LHCN-M2 (cell line): ENCODE measurements at regions not wholly inside any gene's neighbourhood (a gene's known extent, or its start where the extent isn't known, plus 50 kb on each side); places are given as distances from the start of the nearest gene placed in this dataset.

Source experiments
- DNase-seq: peaks from one replicate; pipeline ENCODE4 v3.0.0-alpha.2; 2012; ENCODE audit warnings: low read depth

DNA sequence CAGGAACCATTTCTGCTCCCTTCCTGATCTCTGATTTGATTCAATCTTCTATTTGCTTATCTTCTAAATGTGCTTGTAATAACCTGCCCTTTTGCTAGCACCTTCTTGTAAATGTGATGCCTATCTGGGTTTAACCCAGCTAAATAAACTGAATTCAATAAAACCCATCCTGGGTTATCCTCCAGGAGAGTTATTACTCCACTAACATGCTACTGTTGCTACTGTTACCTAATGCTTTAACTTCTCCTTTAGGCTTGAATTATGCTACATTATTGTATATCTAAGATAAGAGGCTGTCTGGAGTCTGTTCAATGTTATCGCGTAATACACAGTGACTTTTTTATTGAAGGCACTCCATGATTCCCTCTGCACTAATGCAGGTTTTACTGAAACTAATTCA, 206.5 kb upstream of the CTAGE1 start:
- DNase-seq = no peak

DNA sequence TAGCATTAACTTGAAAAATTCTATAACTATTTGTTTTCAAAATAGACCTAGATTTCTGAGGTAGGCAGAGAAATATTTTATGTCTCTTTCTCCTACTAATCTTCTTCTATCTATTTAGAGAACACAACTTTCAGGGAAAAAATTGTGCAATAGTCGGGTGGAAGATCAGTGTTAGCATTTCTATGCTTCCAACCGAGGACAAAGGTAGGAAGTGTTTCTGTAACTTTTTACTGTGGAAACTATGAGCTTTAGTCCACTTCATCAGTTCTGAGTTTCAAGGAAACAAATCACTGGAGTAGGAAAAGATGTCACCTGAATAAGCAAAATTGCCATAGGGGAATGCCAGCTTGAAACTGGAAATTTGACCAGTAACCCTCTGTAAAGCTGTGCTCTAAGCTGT, 207.7 kb upstream of the CTAGE1 start:
- no peak for DNase-seq

- DNase-seq = no peak
Observed at GRCh38 chr18:22626771-22627170, 209.1 kb upstream of the CTAGE1 start.

- DNase-seq = no peak
Observed at GRCh38 chr18:22627506-22627905, 209.8 kb upstream of the CTAGE1 start.

- no peak for DNase-seq
Observed at GRCh38 chr18:22628795-22629510, 211.2 kb upstream of the CTAGE1 start.

DNA sequence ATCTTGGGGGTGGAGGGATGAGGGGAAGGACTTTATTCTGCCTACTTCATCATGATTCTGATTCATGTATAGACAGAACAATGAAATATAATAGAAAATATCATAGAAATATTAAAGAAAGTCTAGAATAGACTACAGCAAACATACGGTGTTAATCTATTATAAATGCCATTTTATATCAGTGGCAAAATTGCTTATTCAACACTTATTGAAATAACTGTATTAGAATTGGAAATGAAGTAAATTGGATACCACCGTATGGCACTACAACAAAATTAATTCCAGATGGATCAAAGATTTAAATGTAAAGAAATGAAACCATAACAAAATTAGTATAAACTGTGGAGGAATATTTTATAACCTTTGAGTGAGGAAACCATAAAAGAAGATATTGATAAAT, 213.3 kb upstream of the CTAGE1 start:
- DNase-seq = no peak

- no peak for DNase-seq
Observed at GRCh38 chr18:22632191-22632590, 214.5 kb upstream of the CTAGE1 start.

GRCh38 chr18:22634464-22634863, 216.7 kb upstream of the CTAGE1 start:
- DNase-seq = no peak

GRCh38 chr18:22637787-22638186, 220.1 kb upstream of the CTAGE1 start:
- DNase-seq = peak; percentile 26

- peak; percentile 26 for DNase-seq
Observed at GRCh38 chr18:22639026-22639463, 221.3 kb upstream of the CTAGE1 start.

DNA sequence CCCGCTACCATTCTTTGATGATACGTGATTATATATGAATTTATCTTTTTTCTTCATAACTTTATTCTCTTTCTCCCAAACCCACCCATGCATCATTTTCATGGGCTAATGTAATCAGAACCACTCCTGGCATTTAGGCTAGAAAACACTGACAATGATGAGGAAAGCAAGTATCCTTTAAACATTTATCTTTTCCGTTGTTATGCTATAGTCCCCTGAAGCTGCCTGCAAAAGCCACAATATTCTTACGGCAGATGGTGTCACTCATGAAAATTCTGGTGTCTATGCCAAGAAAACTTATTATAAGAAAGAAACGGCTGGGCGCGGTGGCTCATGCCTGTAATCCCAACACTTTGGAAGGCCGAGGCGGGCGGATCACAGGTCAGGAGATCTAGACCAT, 221.8 kb upstream of the CTAGE1 start:
- no peak for DNase-seq

GRCh38 chr18:22640281-22640842, 222.6 kb upstream of the CTAGE1 start:
- DNase-seq = peak; percentile 5

DNA sequence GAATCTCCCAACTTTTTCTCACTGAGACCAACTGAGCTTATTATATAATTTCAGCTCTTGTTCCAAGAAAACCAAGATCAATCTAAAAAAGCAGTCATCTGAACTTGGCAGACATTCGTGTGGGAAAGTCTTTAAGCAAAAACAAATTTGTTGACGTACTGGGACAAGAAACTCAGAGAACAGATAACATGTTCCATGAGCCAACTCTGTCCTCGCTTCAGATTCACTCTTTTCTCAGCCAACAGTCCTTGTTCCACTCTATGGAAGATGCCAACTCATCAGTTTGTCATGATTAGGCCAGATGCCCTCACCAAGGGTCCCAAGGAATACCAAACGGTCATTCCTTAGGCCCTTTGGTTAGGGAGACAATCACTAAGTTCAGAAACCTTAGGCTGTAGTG, 224.2 kb upstream of the CTAGE1 start:
- DNase-seq = no peak

DNA sequence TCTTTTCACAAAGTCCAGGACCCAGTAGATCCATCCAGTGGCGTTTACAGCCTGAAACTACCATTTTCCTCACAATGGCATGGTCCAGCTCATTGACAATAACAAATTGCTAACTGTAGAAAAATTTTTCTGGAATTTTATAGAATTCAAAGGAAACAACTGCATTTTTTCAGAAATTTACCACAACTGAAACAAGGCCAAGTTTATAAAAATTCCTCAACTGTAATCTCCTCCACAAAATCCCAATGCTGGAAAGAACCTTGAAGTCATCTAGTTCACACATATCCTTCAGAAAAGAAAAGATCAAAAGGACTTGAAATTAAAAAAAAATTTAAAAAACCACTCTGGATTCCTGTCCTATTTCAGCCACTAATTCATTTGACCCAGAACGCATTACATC, 226.0 kb upstream of the CTAGE1 start:
- DNase-seq = no peak

DNA sequence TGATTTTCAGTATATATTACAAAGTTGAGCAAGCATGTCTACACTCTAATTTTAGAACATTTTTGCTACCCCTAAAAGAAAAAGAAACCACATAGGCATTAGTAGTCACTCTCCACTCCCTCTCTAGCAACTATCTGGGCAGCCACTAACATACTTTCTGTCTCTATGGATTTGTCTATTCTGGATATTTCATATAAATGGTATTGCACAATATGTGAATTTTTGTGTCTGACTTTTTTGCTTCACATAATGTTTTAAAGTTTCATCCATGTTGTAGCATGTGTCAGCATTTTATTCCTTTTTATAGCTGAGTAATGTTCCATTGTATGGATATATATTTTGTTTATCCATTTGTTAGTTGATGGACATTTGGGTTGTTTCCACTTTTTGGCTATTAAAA, 232.5 kb upstream of the CTAGE1 start:
- no peak for DNase-seq

GRCh38 chr18:22657619-22658018, 239.9 kb upstream of the CTAGE1 start:
- DNase-seq = no peak

DNA sequence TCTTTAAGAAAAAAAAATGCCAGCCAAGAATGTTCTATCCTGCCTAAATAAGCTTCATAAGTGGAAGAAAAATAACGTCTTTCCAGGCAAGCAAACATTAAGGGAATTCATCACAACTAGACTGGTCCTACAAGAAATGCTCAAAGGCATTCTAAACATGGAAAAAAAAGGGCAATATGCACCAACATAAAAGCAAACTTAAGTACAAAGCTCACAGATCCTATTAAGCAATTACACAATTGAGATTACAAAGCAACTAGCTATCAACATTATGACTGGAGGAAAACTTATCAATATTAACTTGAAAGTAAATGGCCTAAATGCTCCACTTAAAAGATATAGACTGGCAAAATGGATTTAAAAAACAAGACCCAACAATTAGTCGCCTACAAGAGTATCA, 240.6 kb upstream of the CTAGE1 start:
- no peak for DNase-seq

GRCh38 chr18:22663378-22663777, 245.7 kb upstream of the CTAGE1 start:
- DNase-seq = no peak

DNA sequence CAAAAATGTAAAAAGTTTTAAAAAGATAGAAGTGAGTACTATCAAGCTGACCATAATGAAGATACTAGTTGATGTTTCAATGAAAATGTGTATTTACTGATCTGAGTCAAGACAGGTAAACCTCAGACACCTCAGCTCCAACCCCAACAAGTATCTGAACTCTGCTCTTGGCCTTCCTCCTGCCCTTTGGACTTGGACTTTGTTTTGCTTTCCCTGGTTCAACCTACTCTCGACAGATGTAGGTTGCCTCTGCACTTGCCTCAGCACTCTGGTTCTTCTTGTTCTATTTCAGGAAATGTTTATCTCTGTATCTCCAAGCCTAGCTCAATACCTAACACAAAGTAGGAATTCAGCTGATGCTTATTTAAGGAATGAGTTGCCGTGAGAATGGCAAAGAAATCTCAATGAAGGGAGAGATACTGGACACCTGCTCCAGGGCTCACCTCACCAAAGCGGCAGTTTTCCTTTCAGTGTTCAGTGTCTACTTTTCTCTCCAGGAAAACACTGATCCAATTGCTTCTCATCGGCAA, 248.8 kb upstream of the CTAGE1 start:
- DNase-seq = no peak

DNA sequence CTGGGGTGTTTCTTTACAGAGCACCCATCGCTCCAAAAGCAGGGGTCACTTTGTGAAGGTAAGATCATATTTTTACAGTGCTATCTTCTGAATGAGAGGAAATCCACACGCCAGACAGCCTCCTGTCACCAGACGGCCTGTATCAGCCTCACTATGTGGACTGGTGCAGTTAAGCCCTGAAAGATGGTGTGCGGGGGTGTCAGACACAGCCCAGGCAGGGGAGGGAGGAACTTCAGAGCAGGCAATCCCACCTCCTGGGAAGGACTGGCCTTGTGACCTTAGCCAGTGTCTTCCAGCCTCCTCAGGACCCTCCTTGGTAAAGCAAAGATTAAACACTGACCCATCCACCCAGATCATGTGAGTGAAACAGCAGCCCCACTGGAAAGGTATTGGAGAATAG, 249.4 kb upstream of the CTAGE1 start:
- no peak for DNase-seq

DNA sequence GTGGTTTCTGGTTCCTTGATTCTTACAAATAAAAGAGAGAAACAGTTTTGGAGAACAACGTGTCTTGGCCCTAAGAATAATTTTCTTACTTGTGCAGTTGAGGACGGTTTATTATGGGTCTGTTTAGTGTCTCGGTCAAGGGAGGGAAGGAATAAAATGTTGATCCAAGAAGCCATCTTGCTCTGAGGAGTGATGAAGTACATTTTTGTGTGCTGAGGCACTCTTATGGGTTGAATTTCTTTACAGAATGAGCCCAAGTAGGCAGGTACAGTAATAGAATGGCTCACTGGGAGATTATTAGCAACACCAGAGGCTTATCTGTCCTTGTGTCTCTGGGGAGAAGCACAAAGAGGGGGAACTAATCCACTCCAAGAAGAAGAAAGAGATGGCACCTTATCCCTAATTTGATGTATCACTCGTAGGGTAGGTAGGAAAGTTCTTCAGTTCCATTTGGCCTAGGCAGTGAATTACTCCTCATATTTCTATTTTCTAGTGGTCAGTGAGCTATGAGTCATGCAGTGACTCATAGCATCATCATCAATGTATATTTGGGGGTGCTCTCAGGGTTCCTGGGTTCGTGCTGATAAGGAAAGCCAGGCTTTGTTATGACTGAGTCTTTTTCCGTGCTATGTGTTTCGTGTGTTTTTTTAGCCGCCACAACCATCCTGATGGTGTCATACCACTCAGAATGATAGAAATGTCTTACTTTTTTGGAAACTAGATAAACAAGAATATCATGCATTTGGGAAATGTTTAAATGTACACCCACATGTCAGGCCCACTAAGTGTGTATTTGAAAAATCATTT, 250.1 kb upstream of the CTAGE1 start:
- peak; percentile 61 for DNase-seq

DNA sequence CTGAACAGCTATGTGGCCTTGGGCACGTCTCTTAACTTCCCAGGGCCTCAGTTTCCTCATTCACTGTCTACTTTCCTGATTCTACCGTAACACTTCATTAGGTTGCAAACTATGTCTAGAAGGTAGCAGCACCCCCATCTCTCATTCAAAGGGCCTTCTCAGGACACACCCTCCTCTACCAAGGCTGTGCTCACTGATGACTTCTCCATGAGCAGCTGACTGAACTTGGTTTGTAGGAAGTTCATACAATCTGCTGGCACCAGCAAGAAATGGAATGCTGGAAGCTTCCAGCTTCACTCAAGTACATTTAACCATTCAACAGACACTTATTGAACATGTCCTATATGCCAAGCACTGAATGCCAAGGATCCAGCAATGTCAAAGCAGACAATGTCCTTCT, 250.8 kb upstream of the CTAGE1 start:
- no peak for DNase-seq

DNA sequence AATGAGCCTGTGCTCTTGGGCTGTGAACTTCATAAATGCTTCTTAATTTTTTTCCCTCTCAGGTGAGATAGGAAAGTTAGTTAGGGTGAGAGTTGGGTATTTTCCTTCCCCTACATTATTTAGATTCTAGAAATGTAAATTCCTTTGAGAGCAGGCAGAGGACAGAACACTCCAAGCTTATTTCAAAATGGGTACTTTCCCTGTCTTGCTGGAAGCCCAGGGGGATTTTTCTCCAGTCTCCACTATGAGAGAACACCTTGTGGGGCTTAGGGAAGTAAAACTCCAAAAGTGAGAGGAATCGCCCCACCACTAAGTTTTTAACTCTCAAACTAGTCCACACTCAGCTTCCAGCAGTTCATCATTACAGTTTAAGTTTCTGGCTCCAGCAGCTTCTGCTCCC, 253.2 kb upstream of the CTAGE1 start:
- no peak for DNase-seq
